HG02943 (cell line): ENCODE measurements at regions not wholly inside any gene's neighbourhood (a gene's known extent, or its start where the extent isn't known, plus 50 kb on each side); places are given as distances from the start of the nearest gene placed in this dataset.

Source experiments
- ATAC-seq: cut with Tn5 transposase; IDR thresholded peaks from one replicate; pipeline ENCODE4 v1.9.1; 2021; ENCODE audit warnings: mild to moderate bottlenecking, low read depth, moderate library complexity; ENCODE audit not compliant: unreplicated experiment

GRCh38 chr5:146940295-146940694 is 61.7 kb upstream of the PPP2R2B start:
- ATAC-seq = no peak

GRCh38 chr5:146944019-146944418 is 65.5 kb upstream of the PPP2R2B start:
- no peak for ATAC-seq

GRCh38 chr5:146944764-146945616 is 66.4 kb upstream of the PPP2R2B start:
- ATAC-seq = no peak

GRCh38 chr5:146945617-146946084 is 67.1 kb upstream of the PPP2R2B start:
- no peak for ATAC-seq

GRCh38 chr5:146947181-146947941 is 68.8 kb upstream of the PPP2R2B start:
- no peak for ATAC-seq

- ATAC-seq = no peak
Observed at GRCh38 chr5:146948666-146949065, 70.1 kb upstream of the PPP2R2B start.

- no peak for ATAC-seq
Observed at GRCh38 chr5:146952168-146952567, 73.6 kb upstream of the PPP2R2B start.

- ATAC-seq = no peak
Observed at GRCh38 chr5:146956217-146956616, 77.7 kb upstream of the PPP2R2B start.

- ATAC-seq = no peak
Observed at GRCh38 chr5:146959360-146959759, 80.8 kb upstream of the PPP2R2B start.

GRCh38 chr5:146962801-146963355 is 84.3 kb upstream of the PPP2R2B start:
- ATAC-seq = no peak

- ATAC-seq = peak; percentile 94
Observed at GRCh38 chr5:146965761-146966659, 87.5 kb upstream of the PPP2R2B start.

GRCh38 chr5:146967646-146968045 is 89.1 kb upstream of the PPP2R2B start:
- ATAC-seq = no peak

- ATAC-seq = no peak
Observed at GRCh38 chr5:146971401-146971800, 92.8 kb upstream of the PPP2R2B start.

GRCh38 chr5:146986469-146986868 is 107.9 kb upstream of the PPP2R2B start:
- ATAC-seq = no peak

GRCh38 chr5:146993876-146994530 is 115.4 kb upstream of the PPP2R2B start:
- ATAC-seq = no peak

GRCh38 chr5:146995878-146996277 is 117.3 kb upstream of the PPP2R2B start:
- ATAC-seq = no peak

- ATAC-seq = no peak
Observed at GRCh38 chr5:147015405-147015804, 136.8 kb upstream of the PPP2R2B start.

- ATAC-seq = no peak
Observed at GRCh38 chr5:147017191-147017590, 138.6 kb upstream of the PPP2R2B start.

- ATAC-seq = no peak
Observed at GRCh38 chr5:147017621-147018020, 139.1 kb upstream of the PPP2R2B start.

GRCh38 chr5:147018812-147019211 is 140.3 kb upstream of the PPP2R2B start:
- no peak for ATAC-seq
